GM19452 (cell line): ENCODE measurements at regions not wholly inside any gene's neighbourhood (a gene's known extent, or its start where the extent isn't known, plus 50 kb on each side); places are given as distances from the start of the nearest gene placed in this dataset.

Experiments
- ATAC-seq: cut with Tn5 transposase; IDR thresholded peaks from one replicate; pipeline ENCODE4 v1.9.1; 2021; ENCODE audit not compliant: unreplicated experiment

- ATAC-seq = no peak
Measured at GRCh38 chr9:78595200-78595945, 298.4 kb downstream of the PSAT1 start.

DNA sequence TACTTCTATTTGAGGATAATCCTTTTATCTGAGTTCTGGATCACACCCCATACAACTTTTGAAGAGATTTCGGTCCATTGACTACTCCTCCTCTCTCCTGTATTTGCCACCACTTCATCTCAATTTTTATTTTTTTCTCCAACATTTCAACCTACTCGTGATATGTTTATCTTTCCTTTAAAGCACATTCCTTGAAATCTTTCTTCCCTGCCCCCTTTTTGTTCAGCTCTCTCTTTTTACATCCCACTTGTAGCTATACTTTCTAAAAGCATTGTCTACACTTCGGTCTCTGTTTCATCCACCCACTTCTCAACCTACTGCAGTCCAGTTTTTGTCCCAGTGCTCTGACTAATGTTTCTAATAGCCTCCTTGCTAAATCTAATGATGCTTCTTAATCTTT, 299.4 kb downstream of the PSAT1 start:
- no peak for ATAC-seq

GRCh38 chr9:78598120-78598519, 301.2 kb downstream of the PSAT1 start:
- no peak for ATAC-seq

GRCh38 chr9:78599926-78600325, 303.0 kb downstream of the PSAT1 start:
- no peak for ATAC-seq

- ATAC-seq = peak; percentile 81
Measured at GRCh38 chr9:78601957-78602565, 305.1 kb downstream of the PSAT1 start.

GRCh38 chr9:78605041-78606000, 308.4 kb downstream of the PSAT1 start:
- ATAC-seq = no peak

- no peak for ATAC-seq
Measured at GRCh38 chr9:78606001-78606379, 309.1 kb downstream of the PSAT1 start.

DNA sequence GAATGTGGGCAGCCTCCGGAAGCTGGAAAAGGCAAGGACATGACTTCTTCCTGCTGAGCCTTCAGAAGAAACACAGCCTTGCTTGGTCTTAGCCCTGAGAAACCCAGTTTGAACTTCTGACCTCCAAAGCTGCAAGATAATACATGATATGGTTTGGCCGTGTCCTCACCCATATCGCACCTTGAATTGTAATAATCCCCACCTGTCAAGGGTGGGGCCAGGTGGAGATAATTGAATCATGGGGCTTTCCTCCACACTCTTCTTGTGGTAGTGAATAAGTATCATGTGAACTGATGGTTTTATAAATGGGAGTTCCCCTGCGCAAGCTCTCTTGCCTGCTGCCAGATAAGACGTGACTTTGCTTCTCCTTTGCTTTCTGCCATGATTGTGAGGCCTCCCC, 310.9 kb downstream of the PSAT1 start:
- no peak for ATAC-seq

GRCh38 chr9:78609450-78609849, 312.5 kb downstream of the PSAT1 start:
- no peak for ATAC-seq

- ATAC-seq = no peak
Measured at GRCh38 chr9:78612091-78612490, 315.2 kb downstream of the PSAT1 start.

DNA sequence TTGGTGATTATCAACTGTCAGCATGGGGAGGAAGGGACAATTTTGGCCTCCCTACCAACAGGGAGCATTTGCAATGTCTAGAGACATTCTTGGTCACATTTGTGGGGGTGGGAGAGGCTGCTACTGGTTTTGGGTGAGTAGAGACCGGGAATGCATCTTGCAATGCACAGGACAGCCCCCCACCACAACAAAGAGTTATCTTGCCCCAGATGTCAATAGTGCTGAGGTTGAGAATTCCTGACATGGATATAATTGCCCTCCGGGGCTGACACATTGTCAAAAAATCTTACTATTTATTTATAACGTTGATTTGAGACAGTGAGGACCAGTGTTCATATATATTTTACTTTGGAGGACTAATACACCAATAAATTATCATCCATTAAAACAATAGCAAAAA, 316.1 kb downstream of the PSAT1 start:
- no peak for ATAC-seq

GRCh38 chr9:78614892-78615291, 318.0 kb downstream of the PSAT1 start:
- ATAC-seq = no peak

DNA sequence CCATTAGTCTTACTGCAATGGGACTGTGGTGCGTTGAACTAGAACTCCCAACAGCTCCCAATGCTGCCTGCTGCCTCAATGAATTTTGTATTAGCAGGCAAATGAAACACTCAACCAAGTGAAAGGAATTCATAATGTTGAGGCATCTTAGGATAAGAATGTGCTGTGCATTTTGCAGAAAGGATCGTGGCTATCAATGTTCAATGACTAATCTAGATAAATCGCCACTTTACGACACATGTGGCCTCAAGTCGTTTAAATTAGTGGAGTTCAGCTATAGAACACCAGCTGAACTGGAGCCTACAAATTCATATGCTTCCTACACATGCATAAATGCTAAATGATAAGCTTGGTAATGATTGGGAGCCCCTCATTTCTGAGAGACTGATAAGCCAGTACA, 318.4 kb downstream of the PSAT1 start:
- no peak for ATAC-seq

DNA sequence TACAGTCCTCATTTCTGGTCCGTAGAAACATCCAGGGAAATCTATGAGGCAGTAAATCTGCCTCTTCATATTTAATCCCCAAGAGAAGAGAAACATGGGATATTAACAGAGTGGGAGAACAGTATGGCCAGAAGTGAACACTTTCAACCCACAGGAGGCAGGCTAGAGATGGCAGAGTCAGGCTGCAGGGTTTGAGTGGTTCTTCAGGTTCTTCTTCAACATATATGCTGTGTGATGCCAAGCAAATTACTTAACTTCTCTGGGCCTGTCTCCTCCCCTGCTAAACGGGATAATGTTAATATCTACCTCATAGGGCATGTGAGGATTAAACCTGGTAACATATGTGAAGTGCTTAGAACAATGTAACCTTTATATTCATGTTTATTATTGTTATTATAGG, 321.8 kb downstream of the PSAT1 start:
- ATAC-seq = no peak

- ATAC-seq = no peak
Measured at GRCh38 chr9:78620303-78620702, 323.4 kb downstream of the PSAT1 start.

GRCh38 chr9:78620764-78621163, 323.8 kb downstream of the PSAT1 start:
- ATAC-seq = no peak

DNA sequence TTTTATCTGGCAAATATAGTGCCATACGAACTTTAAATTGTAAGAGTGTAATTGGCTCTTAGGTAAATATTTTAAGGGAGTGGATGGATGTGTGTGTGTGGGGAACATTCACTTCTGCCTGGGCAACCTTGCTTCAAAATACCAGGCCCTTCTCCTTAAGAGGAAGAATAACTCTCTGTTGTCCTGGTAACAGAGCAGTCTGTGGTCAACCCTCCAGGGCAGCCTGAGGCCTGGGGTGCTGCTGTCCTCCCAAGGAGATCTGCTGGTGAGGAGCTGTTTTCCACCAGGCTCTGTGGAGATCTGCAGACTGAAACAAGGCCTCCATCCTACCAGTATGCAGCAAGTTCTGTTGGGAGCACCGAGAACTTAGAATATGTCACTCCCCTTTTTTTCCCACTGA, 325.2 kb downstream of the PSAT1 start:
- ATAC-seq = no peak

DNA sequence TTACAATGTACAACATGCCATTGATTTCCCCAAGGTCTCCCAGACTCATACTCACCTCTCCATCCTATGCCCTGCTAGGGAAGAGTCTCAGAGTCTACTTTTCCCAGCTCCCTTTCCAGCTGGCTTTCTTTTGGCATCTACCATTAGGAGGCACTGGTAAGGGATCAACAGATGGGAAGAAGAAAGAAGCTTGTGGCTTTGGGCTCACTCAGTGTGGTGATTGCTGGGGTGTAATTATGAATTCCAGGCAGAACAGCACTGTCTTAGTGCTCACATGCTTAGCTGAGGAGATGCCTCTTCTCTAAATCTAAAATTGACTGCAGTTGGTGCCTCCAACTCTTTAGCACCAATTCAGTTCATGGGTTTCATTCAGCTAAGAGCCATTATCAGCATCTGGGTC, 330.0 kb downstream of the PSAT1 start:
- no peak for ATAC-seq

DNA sequence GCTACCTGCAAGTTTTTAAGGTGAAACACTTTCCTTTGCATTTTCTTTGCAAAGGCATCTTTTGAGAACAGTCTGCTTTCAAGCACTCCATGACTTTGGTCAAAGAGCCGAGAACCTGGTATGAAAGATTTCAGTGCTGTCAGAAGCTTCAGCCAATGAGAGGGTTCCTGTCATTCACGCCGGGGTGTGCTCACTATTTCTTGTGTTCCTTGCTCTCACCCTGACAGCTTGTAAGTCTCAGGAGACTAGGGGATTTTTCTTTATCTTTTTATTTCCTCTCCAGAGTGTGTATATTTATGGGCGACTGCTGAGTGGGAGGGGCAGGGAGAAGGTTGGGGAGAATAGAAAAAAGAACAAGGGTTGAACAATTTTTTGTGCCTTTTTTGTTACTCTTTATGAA, 334.0 kb downstream of the PSAT1 start:
- ATAC-seq = no peak

- ATAC-seq = no peak
Measured at GRCh38 chr9:78640728-78641127, 343.8 kb downstream of the PSAT1 start.

DNA sequence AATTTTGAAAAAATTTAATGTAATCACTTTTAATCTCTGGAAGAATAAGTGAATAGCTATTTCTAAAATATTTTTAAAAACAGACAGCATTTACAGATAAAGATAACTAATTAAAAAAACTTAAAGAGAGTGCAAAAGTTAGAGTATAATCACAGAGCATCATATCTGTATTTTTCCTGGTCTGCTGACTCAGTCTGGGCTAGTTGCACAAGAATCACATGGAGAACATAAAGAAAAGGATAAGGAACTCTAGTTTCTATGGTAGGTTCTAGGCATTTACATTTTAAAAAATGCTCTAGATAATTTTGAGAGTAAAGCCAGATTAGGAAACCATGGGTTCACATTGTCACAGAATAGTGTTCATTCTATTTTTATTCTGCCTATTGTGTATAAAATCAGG, 347.4 kb downstream of the PSAT1 start:
- ATAC-seq = no peak

GRCh38 chr9:78654324-78654723, 357.4 kb downstream of the PSAT1 start:
- ATAC-seq = no peak
